Mucosa of rectum (tissue), 2 donors: ENCODE measurements at regions not wholly inside any gene's neighbourhood (a gene's known extent, or its start where the extent isn't known, plus 50 kb on each side); places are given as distances from the start of the nearest gene placed in this dataset.

Experiments used
- H3K27ac ChIP-seq, 2 donors: one replicate each; pipeline ENCODE4 v1.7.0; 2013; ENCODE audit warnings: inconsistent platforms in 2 of 2, low read depth in 2 of 2, low read length in 2 of 2
- H3K27me3 ChIP-seq, 2 donors: one replicate each; pipeline ENCODE4 v1.7.0; 2013; ENCODE audit warnings: low read length in 2 of 2; ENCODE audit not compliant: control insufficient read depth in 2 of 2, insufficient read depth in 2 of 2
- H3K36me3 ChIP-seq, 2 donors: one replicate each; pipeline ENCODE4 v1.7.0; 2013; ENCODE audit warnings: low read length in 2 of 2; ENCODE audit not compliant: control insufficient read depth in 2 of 2, insufficient read depth in 2 of 2
- H3K4me1 ChIP-seq, 2 donors: one replicate each; pipeline ENCODE4 v1.7.0; 2013; ENCODE audit warnings: low read length in 2 of 2, mild to moderate bottlenecking in 1 of 2; ENCODE audit not compliant: control insufficient read depth in 2 of 2, insufficient read depth in 2 of 2
- H3K4me3 ChIP-seq, 2 donors: one replicate each; pipeline ENCODE4 v1.7.0; 2013; ENCODE audit warnings: low read length in 2 of 2
- H3K9ac ChIP-seq, 2 donors: one replicate each; pipeline ENCODE4 v1.7.0; 2013; ENCODE audit warnings: low read length in 2 of 2, low read depth in 1 of 2, mild to moderate bottlenecking in 1 of 2
- H3K9me3 ChIP-seq, 2 donors: one replicate each; pipeline ENCODE4 v1.7.0; 2013; ENCODE audit warnings: low read length in 2 of 2; ENCODE audit not compliant: control insufficient read depth in 2 of 2
- donor health status: healthy.
- donor health status: Normal muscosa, but diverticular disease.

- Histone ChIP-seq H3K9ac (no peak overlapping the region), H3K27me3 (no peaks in the 10 kb centered on the region), H3K4me1 (peaks cover 0 to 3% of the 10 kb centered on the region in 2 donors), H3K9me3 (no peaks in the 10 kb centered on the region), H3K36me3 (no peaks in the 10 kb centered on the region), H3K4me3 (no peak overlapping the region), H3K27ac (no peak overlapping the region)
Observed at GRCh38 chr18:14031053-14031452, 101.2 kb downstream of the ZNF519 start.

- Histone ChIP-seq H3K27me3 (no peaks in the 10 kb centered on the region), H3K36me3 (no peaks in the 10 kb centered on the region), H3K27ac (no peak overlapping the region), H3K4me3 (no peak overlapping the region), H3K9me3 (no peaks in the 10 kb centered on the region), H3K9ac (no peak overlapping the region), H3K4me1 (peaks cover 0 to 12% of the 10 kb centered on the region in 2 donors)
Observed at GRCh38 chr18:14029512-14029911, 102.7 kb downstream of the ZNF519 start.

- H3K27ac ChIP-seq = peak overlapping the region; percentile 39 to 64
- H3K36me3 ChIP-seq = no peaks in the 10 kb centered on the region
- H3K27me3 ChIP-seq = no peaks in the 10 kb centered on the region
- H3K4me1 ChIP-seq = peaks cover 0 to 12% of the 10 kb centered on the region in 2 donors
- H3K4me3 ChIP-seq = no peak overlapping the region
- H3K9me3 ChIP-seq = no peaks in the 10 kb centered on the region
- no peak overlapping the region for H3K9ac ChIP-seq
Observed at GRCh38 chr18:14026199-14026598, 106.0 kb downstream of the ZNF519 start.

- no peak overlapping the region for H3K4me3 ChIP-seq
- H3K4me1 ChIP-seq = peaks cover 0 to 12% of the 10 kb centered on the region in 2 donors
- H3K27ac ChIP-seq = peak overlapping the region; percentile 39 to 64
- no peaks in the 10 kb centered on the region for H3K9me3 ChIP-seq
- H3K36me3 ChIP-seq = no peaks in the 10 kb centered on the region
- no peaks in the 10 kb centered on the region for H3K27me3 ChIP-seq
- H3K9ac ChIP-seq = no peak overlapping the region
Observed at GRCh38 chr18:14025306-14025940, 106.8 kb downstream of the ZNF519 start.

- Histone ChIP-seq H3K27ac (no peak overlapping the region), H3K9me3 (no peaks in the 10 kb centered on the region), H3K9ac (no peak overlapping the region), H3K36me3 (no peaks in the 10 kb centered on the region), H3K4me3 (no peak overlapping the region), H3K4me1 (no peaks in the 10 kb centered on the region), H3K27me3 (no peaks in the 10 kb centered on the region)
Observed at GRCh38 chr18:14015416-14015815, 100.1 kb upstream of the MC2R start.

- Histone ChIP-seq H3K27ac (no peak overlapping the region), H3K4me3 (no peak overlapping the region), H3K27me3 (no peaks in the 10 kb centered on the region), H3K4me1 (no peaks in the 10 kb centered on the region), H3K9ac (no peak overlapping the region), H3K9me3 (no peaks in the 10 kb centered on the region), H3K36me3 (no peaks in the 10 kb centered on the region)
Observed at GRCh38 chr18:14014456-14014855, 99.1 kb upstream of the MC2R start.

GRCh38 chr18:14000884-14001283, 85.5 kb upstream of the MC2R start:
- H3K36me3 ChIP-seq = no peaks in the 10 kb centered on the region
- H3K4me3 ChIP-seq = no peak overlapping the region
- H3K9me3 ChIP-seq = no peaks in the 10 kb centered on the region
- H3K9ac ChIP-seq = no peak overlapping the region
- no peak overlapping the region for H3K27ac ChIP-seq
- H3K4me1 ChIP-seq = no peaks in the 10 kb centered on the region
- H3K27me3 ChIP-seq = no peaks in the 10 kb centered on the region

GRCh38 chr18:13999231-13999630, 83.9 kb upstream of the MC2R start:
- H3K9ac ChIP-seq = no peak overlapping the region
- no peak overlapping the region for H3K27ac ChIP-seq
- H3K9me3 ChIP-seq = no peaks in the 10 kb centered on the region
- no peaks in the 10 kb centered on the region for H3K36me3 ChIP-seq
- H3K4me1 ChIP-seq = no peaks in the 10 kb centered on the region
- no peaks in the 10 kb centered on the region for H3K27me3 ChIP-seq
- no peak overlapping the region for H3K4me3 ChIP-seq

GRCh38 chr18:13998571-13998970, 83.2 kb upstream of the MC2R start:
- Histone ChIP-seq H3K4me1 (no peaks in the 10 kb centered on the region), H3K27ac (no peak overlapping the region), H3K27me3 (no peaks in the 10 kb centered on the region), H3K9ac (no peak overlapping the region), H3K9me3 (no peaks in the 10 kb centered on the region), H3K36me3 (no peaks in the 10 kb centered on the region), H3K4me3 (no peak overlapping the region)

- Histone ChIP-seq H3K4me1 (no peaks in the 10 kb centered on the region), H3K27me3 (no peaks in the 10 kb centered on the region), H3K4me3 (no peak overlapping the region), H3K9ac (no peak overlapping the region), H3K36me3 (no peaks in the 10 kb centered on the region), H3K27ac (no peak overlapping the region), H3K9me3 (peaks cover 0 to 3% of the 10 kb centered on the region in 2 donors)
Observed at GRCh38 chr18:13993730-13994129, 78.4 kb upstream of the MC2R start.
